ENCODE measurements at regions not wholly inside any gene's neighbourhood (a gene's known extent, or its start where the extent isn't known, plus 50 kb on each side); places are given as distances from the start of the nearest gene placed in this dataset.

GRCh38 chr3:193031911-193032310 lies 114.3 kb upstream of the MB21D2 start:
- ChIA-PET CTCF (interaction anchor here (1.5 kb wide), 1 partner anchor 9 kb away, joined by 4 read pairs; no protein-coding TSS in a partner anchor), POLR2A (no interaction called here)

More at GRCh38 chr3:193031911-193032310, 114.3 kb upstream of the MB21D2 start:
- Histone ChIP-seq H3K4me1 (ENCODE audit: control insufficient read depth, extremely low read depth, insufficient read depth, low read length) (no peaks in the 10 kb centered on the region), H3K36me3 (ENCODE audit: control insufficient read depth in 2 of 2, extremely low read depth in 1 of 2, insufficient read depth in 2 of 2, low read length in 2 of 2) (no peaks in the 10 kb centered on the region), H3K27me3 (ENCODE audit: control insufficient read depth in 2 of 2, insufficient read depth in 2 of 2, low read length in 2 of 2) (peaks cover 0 to 7% of the 10 kb centered on the region in 2 experiments), H3K27ac (ENCODE audit: insufficient read depth, low read depth, low read length) (no peak overlapping the region), H3K9ac (replicated peaks; ENCODE audit: extremely low read depth, insufficient read depth, low read length) (no peak overlapping the region), H3K79me2 (ENCODE audit: control insufficient read depth, insufficient read depth, low read length) (no peaks in the 10 kb centered on the region), H3K4me2 (ENCODE audit: insufficient read depth, low read length) (no peak overlapping the region), H2AFZ (ENCODE audit: low read depth, low read length) (no peak overlapping the region), H3K9me3 (replicated peaks; ENCODE audit: control insufficient read depth, insufficient read depth, low read length) (no peaks in the 10 kb centered on the region), H3K4me3 (replicated peaks in 1 of 3; ENCODE audit: insufficient read depth in 1 of 3, low read depth in 1 of 3, low read length in 3 of 3) (no peak overlapping the region), H4K20me1 (replicated peaks; ENCODE audit: control insufficient read depth, extremely low read depth, insufficient read depth, low read length) (no peaks in the 10 kb centered on the region), H3K9me1 (replicated peaks; ENCODE audit: control insufficient read depth, extremely low read depth, insufficient read depth, low read length) (no peaks in the 10 kb centered on the region)
- dilution Hi-C loops (cut with MboI; ENCODE audit: extremely low pct_ligation_motif_present, low sequenced_read_pairs) (no loop called here), intact Hi-C loops (cut with micrococcal nuclease) (no loop called here)
- BruUV-seq (replicated peaks) = no TSS peak
- FAIRE-seq (no peak), DNase-seq (ENCODE audit: low read depth, low spot score) (no peak)
- no peak for TF ChIP-seq MYC (IDR thresholded peaks at IDR 0.05; ENCODE audit: low read depth, low read length)
- TF ChIP-seq JUN (IDR thresholded peaks at IDR 0.05; ENCODE audit: borderline replicate concordance, insufficient read depth, insufficient read length, low read depth) = no peak
- TF ChIP-seq POLR2AphosphoS5 (IDR thresholded peaks at IDR 0.05; ENCODE audit: insufficient read depth, low read depth, low read length) = no peak
- no peak for TF ChIP-seq MAX (IDR thresholded peaks at IDR 0.05; ENCODE audit: insufficient read depth, insufficient read length)
- TF ChIP-seq EZH2 (IDR thresholded peaks at IDR 0.05; ENCODE audit: borderline replicate concordance, low read depth, low read length, severe bottlenecking) = no peak
- TF ChIP-seq, protein P1, sequence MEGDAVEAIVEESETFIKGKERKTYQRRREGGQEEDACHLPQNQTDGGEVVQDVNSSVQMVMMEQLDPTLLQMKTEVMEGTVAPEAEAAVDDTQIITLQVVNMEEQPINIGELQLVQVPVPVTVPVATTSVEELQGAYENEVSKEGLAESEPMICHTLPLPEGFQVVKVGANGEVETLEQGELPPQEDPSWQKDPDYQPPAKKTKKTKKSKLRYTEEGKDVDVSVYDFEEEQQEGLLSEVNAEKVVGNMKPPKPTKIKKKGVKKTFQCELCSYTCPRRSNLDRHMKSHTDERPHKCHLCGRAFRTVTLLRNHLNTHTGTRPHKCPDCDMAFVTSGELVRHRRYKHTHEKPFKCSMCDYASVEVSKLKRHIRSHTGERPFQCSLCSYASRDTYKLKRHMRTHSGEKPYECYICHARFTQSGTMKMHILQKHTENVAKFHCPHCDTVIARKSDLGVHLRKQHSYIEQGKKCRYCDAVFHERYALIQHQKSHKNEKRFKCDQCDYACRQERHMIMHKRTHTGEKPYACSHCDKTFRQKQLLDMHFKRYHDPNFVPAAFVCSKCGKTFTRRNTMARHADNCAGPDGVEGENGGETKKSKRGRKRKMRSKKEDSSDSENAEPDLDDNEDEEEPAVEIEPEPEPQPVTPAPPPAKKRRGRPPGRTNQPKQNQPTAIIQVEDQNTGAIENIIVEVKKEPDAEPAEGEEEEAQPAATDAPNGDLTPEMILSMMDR (IDR thresholded peaks at IDR 0.05; ENCODE audit: extremely low read depth in 1 of 2, insufficient read depth in 1 of 2, low read depth in 1 of 2, low read length in 2 of 2) = no peak
- TF ChIP-seq POLR2A (IDR thresholded peaks at IDR 0.05; ENCODE audit: low read depth, low read length) = no peak
- no peak for TF ChIP-seq GATA2 (IDR thresholded peaks at IDR 0.05; ENCODE audit: insufficient read depth, insufficient read length, low read depth, low read length)
- no peak for TF ChIP-seq FOS (IDR thresholded peaks at IDR 0.05; ENCODE audit: borderline replicate concordance, insufficient read depth, low read length)
